ENCODE measurements at regions not wholly inside any gene's neighbourhood (a gene's known extent, or its start where the extent isn't known, plus 50 kb on each side); places are given as distances from the start of the nearest gene placed in this dataset.

- TF ChIP-seq SUZ12 (IDR thresholded peaks at IDR 0.05; ENCODE audit: extremely low read depth, insufficient read depth, insufficient read length), result no peak
- TF ChIP-seq ZNF274 (IDR thresholded peaks at IDR 0.05; ENCODE audit: low read depth, low read length), result no peak
- no peak for TF ChIP-seq YY1 (IDR thresholded peaks at IDR 0.05; ENCODE audit: insufficient read depth, insufficient read length)
Observed at GRCh38 chrX:39293203-39293602, 491.9 kb downstream of the MID1IP1 start.

All from NT2/D1 (cell line).